ENCODE measurements at regions not wholly inside any gene's neighbourhood (a gene's known extent, or its start where the extent isn't known, plus 50 kb on each side); places are given as distances from the start of the nearest gene placed in this dataset.

DNA sequence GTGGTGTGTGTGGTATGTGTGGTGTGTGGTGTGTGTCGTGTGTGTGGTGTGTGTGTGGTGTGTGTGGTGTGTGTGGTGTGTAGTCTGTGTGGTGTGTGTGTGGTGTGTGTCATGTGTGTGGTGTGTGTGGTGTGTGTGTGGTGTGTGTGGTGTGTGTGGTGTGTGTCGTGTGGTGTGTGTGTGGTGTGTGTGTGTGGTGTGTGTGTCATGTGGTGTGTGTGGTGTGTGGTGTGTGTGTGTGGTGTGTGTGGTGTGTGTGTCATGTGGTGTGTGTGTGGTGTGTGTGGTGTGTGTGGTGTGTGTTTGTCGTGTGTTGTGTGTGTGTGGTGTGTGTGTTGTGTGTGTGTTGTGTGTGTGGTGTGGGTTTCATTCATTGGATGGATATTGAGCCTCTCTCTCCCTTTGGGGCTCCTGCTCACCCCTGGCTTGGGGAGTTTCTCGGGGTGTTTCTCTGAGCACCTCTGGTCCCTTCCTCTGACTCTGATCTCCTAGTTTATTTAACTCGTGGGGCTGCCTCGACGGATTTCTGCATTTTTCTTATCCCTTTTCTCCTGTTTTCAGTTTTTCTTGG lies 145.8 kb downstream of the DNAJB6 start:
- DNase-seq, result no peak

DNA sequence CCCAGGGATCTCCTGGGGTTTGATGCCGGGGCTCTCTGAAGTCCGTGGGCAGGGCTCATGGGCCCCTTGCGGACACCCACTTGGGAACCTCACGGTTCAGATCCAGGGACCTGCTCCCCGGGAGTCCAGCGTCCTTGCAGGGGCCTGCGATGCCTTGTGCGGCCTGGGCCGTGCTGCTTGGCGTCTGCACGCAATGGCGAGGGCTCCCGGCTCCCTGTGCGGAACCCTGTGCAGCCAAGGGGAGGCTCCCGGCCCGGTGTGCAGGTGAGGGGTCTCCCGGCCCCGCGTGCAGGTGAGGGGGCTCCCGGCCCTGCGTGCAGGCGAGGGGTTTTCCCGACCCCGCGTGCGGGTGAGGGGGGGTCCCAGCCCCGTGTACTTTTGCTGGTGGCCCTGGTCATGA lies 146.7 kb downstream of the DNAJB6 start:
- DNase-seq, result no peak

DNA sequence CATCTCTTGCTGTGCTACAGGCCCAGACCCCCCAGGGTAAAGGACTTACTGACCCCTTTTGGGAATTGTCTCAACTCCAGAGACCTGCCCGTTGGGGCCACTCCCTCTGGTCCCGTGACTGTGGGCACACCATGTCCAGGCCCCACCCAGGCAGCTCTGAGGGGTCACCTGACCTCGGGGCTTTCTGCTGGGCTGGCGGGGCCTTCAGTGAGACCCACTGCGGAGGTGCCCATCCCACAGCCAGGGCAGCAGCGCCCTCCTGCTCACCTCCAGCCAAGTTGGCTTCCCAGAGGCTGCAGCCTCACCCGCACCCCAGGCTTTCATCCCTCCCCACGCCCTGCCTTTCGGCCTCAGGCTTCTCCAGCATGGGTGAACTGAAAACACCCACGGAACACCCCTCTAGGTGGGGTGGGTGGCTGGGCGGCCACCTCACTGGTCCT lies 147.2 kb downstream of the DNAJB6 start:
- DNase-seq, result no peak

DNA sequence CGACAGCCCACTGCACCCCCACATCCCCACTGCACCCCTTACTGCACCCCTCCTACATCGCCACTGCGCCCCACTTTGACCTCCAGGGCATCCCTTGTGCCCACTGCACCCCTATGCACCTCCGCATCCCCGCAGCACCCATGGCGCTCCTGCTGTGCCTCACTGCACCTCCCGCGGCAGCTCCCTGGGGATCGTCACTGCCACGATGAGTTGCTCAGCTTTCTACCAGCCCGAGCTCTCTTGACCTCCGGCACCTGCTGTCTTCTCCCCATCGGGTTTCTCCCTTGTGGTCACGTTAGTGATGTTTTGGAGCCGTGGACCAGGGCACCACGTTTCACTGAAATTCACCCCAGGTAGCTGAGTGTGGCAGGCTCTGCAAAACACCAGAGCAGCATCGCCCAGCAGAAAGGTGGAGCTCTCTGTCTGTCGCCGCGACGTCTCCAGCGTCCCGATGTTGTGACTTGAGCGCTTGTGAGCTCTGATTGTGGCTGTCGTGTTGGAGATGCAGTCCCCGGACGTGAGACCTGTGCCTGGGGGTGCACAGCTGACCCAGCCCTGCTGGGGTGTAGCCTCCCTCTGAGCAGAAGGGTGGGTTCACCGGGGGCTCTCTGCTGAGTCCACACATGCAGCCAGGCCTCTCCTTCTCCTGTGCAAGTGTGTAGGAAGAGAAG lies 147.7 kb downstream of the DNAJB6 start:
- DNase-seq, result no peak

DNA sequence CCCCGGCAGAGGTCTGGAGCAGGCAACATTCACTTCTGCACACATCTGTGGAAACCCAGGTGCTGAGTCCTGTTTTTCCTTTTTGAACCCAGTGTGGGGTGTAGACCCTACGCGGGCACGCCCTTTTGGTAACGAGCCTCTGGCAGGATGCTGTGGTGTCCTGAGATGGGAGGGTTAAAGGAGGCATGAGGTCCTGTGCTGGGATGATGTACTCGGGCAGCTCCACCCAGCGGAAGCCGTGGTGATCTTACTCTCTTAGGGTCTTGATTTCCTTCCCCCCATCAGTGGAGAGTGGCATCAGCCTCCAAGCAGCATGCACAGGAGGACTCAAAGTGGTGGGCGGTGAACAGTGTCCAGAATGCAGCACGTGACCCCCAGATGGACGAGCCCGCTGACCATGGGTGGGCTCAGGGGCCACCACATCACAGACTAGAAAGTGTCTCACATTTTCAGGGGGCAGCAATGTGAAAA lies 148.6 kb downstream of the DNAJB6 start:
- DNase-seq, result peak in 1 of 5 donors; percentile 44

DNA sequence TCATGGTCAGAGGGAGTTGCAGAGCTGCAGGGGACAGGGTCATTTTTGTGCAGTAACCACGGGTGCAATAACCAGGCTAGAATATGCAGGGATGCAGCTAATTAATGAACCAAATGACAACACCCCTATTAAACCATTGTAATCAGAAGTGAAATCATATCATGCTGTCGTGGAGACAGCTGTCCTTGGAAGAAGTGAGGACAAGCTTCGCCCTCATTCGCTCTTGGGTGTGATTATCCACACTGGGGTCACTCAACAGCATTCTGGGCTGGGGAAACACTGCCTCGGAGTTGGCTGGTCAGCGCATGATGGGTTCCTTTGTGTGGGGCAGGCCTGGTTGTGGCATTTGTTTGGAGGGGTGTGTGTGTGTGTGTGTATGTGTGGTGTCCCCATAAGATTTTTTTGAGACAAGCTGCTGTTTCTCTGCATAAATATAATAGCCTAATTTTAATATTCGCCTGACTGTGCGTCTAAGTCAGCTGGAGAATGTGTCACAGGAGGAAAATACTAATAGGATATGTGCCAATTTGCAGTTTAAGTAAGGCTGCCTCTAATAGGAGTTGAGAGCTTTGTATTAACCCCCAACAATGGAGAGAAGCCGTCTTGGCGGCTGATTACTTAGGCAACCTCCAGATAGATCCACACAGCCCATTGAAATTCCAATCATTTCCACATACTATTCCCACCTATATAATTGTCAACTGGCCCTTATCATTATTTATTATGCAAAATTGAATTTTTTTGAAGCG lies 149.4 kb downstream of the DNAJB6 start:
- no peak for DNase-seq

DNA sequence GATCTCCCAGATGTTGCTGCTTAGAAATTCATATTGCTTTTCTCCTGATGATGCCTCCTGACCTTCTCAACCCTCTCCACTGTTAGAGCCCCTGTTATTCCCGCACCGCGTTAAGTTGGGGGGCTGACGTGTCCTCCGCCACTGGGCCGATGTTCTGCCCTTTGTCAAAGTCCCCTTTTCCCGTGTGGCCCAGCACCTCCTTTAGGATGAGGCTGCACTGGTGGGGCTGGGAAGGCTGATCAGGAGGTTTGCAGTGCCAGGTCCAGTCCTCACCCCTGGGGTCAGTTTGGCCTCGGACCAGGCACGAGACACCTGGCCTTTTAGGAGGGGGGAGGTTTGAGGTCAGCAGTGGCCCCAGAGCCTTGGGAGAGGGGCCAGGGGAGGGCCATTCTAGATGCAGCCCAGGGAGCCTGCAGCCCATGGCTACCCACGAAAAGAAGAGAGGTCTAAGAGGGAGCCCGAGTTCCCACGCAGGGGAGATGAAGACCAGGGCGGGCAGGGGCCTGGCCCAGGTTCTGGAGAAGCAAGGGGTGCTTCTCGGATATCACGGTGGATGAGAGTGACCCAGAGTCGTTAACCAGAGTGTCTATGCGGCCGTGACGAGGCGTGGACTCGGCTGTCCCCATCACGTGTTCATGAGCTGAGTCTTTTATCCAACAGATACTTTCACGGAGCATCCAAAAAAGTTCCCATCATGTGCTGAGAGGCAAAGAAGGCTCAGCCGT lies 150.4 kb downstream of the DNAJB6 start:
- DNase-seq, result no peak

DNA sequence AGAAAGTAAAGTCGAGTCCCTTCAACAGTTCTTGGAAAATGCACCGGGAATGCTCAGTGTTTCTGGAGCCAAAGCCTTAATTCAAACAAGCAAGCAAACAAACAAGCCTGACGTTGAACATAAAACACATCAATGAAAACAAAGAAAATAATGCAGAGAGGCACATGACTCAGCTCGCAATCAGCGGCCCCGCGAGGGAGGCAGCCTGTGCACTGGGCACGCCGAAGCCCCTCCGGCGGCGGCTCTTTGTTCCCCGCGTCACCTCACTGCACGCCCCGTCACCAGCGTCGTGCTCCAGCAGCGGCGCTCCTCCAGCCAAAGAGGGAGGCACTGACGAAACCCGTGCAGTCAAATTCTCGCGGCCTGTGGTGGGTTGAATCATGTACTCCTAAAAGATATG lies 151.5 kb downstream of the DNAJB6 start:
- DNase-seq, result no peak

DNA sequence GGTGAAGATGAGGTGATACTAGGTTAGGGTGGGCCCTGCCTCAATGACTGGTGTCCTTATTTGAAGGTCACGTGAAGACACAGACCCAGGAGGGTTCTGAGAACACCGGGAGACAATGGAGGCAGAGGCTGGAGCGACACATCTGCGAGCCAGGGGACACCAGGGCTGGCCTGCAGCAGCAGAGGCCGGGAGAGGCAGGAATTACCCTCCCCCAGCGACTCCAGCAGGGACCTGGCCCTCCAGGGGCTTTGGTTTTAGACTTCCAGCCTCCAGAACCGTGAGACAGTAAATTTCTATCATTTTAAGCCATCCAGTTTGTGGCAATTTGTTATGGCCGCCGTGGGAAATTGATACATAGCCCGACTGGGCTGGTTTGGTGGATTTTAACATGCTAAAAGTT lies 152.2 kb downstream of the DNAJB6 start:
- DNase-seq, result no peak

All from T-helper 1 cell (primary cell).